ENCODE measurements at regions not wholly inside any gene's neighbourhood (a gene's known extent, or its start where the extent isn't known, plus 50 kb on each side); places are given as distances from the start of the nearest gene placed in this dataset.

DNA sequence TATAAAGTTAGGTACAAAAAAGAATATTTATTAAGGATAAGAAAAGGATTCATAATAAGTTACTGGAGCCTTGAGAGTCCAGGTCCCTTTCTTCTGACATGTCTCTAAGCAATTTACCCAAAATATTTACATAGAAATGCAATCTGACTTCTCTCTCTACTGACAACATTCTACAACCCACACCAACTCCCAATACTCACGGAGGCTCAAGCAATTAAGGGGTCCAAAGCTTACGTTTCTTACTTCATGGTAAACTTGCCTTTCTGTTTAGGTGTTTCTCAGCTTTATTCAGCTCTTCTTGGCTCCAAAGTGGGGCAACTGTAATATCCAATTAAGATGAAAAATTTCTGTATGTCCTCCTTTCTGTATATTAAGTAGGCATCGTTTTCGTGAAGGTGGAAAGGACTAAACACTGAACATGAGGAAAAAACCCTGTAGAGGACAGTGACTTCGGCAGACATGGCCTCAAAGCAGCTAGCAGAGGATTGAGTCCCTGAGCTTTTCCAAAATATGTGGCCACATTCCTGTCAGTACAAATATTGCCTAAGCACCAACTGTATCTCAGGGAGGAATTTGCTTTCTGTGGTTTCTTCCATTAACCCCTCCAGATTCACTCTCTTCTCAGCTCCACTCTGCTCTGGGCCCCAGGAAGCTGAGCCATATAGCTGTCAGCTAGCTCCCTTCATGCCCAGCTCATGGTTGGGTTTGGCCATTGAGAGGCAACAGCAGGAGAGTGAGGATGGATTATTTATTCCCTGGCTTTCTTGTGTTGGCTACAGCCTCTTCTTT is 67.9 kb upstream of the GLS start:
- FAIRE-seq = no peak
- Histone ChIP-seq H3K27ac (no peak overlapping the region), H3K36me3 (no peaks in the 10 kb centered on the region), H3K9me3 (no peaks in the 10 kb centered on the region), H3K4me1 (peaks cover 0 to 2% (median 0%) of the 10 kb centered on the region in 3 donors), H3K27me3 (no peaks in the 10 kb centered on the region), H3K4me3 (no peak overlapping the region)
- intact Hi-C loops (cut with DNase I) = no loop called here
- DNase-seq = no peak
- peak in 1 of 4 donors; percentile 10 for ATAC-seq
- TF ChIP-seq, protein P1, sequence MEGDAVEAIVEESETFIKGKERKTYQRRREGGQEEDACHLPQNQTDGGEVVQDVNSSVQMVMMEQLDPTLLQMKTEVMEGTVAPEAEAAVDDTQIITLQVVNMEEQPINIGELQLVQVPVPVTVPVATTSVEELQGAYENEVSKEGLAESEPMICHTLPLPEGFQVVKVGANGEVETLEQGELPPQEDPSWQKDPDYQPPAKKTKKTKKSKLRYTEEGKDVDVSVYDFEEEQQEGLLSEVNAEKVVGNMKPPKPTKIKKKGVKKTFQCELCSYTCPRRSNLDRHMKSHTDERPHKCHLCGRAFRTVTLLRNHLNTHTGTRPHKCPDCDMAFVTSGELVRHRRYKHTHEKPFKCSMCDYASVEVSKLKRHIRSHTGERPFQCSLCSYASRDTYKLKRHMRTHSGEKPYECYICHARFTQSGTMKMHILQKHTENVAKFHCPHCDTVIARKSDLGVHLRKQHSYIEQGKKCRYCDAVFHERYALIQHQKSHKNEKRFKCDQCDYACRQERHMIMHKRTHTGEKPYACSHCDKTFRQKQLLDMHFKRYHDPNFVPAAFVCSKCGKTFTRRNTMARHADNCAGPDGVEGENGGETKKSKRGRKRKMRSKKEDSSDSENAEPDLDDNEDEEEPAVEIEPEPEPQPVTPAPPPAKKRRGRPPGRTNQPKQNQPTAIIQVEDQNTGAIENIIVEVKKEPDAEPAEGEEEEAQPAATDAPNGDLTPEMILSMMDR (IDR thresholded peaks at IDR 0.05) = no peak
- 81 to 85% methylated on average over 5 of the region's 5 CpGs for WGBS, 2 donors

DNA sequence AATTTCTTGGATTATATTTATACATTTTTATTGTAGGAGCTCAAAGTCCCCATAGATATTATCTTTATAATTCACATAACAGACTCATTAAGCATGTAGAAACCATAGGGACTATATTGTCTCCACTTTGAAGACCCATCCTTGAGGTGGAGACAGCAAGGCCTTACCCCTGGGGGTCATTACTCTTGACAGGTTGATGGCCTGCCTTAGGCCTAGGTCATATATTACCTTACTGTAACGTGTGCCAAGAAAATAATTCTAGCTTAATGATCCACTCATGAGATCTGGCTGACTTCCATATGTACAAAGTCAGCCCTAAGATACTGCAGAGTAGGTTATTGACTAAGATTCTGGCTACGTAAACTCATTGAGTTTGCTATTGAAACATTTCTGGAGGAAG is 65.4 kb upstream of the GLS start:
- no peak for FAIRE-seq
- TF ChIP-seq, protein P1 (IDR thresholded peaks at IDR 0.05) = no peak
- Histone ChIP-seq H3K27ac (no peak overlapping the region), H3K27me3 (no peaks in the 10 kb centered on the region), H3K36me3 (no peaks in the 10 kb centered on the region), H3K4me3 (no peak overlapping the region), H3K4me1 (peaks cover 0 to 2% (median 0%) of the 10 kb centered on the region in 3 donors), H3K9me3 (no peaks in the 10 kb centered on the region)
- ATAC-seq = peak; percentile 52 to 74 (median 68)
- WGBS, 2 donors = 14 to 17% methylated on average over 2 of the region's 2 CpGs
- DNase-seq = no peak
- intact Hi-C loops (cut with DNase I) = no loop called here

DNA sequence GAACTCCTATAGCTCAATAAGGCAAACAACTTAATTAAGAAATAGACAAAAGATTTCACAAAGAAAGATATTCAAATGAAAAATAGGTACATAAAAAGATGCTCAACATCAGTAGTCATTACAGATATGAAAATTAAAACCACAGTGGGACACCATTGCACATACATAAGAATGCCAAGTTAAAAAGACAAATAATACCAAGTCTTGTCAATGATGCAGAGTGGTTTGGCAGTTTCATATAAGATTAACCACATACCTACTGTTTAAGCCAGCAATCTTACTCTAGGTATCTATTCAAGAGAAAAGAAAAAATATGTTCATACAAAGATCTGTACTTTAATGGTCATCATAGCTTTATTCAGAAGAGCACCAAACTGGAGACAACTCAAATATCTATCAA is 63.5 kb upstream of the GLS start:
- intact Hi-C loops (cut with DNase I) = no loop called here
- no peak for ATAC-seq

DNA sequence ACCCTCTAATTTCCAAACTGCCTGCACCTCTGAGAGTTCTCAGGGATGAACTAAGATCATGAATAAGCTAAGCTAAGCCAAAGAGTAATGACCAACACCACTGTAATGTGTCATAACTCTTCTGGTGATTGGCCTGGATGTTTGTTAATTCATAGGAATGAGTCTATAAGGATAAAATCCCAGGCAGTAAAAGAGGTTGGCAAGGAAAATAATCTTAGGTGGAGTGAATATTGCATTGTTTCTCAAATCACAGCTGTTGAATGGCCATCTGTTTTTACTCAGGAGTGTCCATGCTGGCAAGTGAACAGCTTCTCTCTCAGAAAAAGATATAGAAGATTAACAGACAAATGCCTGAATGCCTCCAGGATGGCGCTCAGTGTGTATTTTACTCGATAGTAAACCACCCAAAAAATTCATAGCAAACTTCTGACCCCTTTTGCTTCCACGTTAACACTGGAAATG is 60.8 kb upstream of the GLS start:
- DNase-seq = no peak
- no peak for FAIRE-seq
- TF ChIP-seq, protein P1 (IDR thresholded peaks at IDR 0.05) = no peak
- intact Hi-C loops (cut with DNase I) = no loop called here
- no peaks in the 10 kb centered on the region for H3K36me3 ChIP-seq
- no peak overlapping the region for H3K27ac ChIP-seq
- H3K9me3 ChIP-seq = no peaks in the 10 kb centered on the region
- no peaks in the 10 kb centered on the region for H3K27me3 ChIP-seq
- H3K4me1 ChIP-seq = peaks cover 0 to 2% (median 0%) of the 10 kb centered on the region in 3 donors
- H3K4me3 ChIP-seq = no peak overlapping the region
- 61 to 69% methylated on average over 3 of the region's 3 CpGs for WGBS, 2 donors
- ATAC-seq = no peak

More for the DNA sequence above, 63.5 kb upstream of the GLS start:
- no peak overlapping the region for H3K4me3 ChIP-seq
- FAIRE-seq (no peak), DNase-seq (no peak)
- H3K36me3 ChIP-seq = no peaks in the 10 kb centered on the region
- peaks cover 0 to 2% (median 0%) of the 10 kb centered on the region in 3 donors for H3K4me1 ChIP-seq
- no peaks in the 10 kb centered on the region for H3K9me3 ChIP-seq
- TF ChIP-seq, protein P1 (IDR thresholded peaks at IDR 0.05) = no peak
- H3K27me3 ChIP-seq = no peaks in the 10 kb centered on the region
- H3K27ac ChIP-seq = no peak overlapping the region

DNA sequence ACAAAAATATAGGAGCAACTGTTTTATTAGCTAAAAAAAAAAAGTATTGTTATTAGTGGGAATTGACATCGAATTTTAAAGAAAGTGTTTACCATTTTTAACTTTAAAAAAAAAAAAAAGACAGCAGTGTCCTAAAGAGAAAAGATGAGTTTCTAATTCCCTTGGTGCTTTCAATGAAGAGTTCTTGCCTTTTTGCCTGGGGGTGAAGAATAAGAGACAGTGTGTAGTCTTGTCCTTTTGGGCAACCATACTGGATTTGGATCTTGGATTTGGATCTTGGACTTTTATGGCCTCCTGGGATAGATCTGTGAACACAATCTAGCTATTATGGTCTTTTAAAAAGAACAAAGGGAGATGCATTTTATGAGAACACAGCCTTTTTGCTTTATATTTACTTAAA is 60.2 kb upstream of the GLS start:
- WGBS, 2 donors = 63 to 84% methylated on average over 1 of the region's 1 CpG
- TF ChIP-seq, protein P1 (IDR thresholded peaks at IDR 0.05) = no peak
- peaks cover 0 to under 1% (median 0%) of the 10 kb centered on the region in 3 donors for H3K4me1 ChIP-seq
- intact Hi-C loops (cut with DNase I) = no loop called here
- H3K4me3 ChIP-seq = no peak overlapping the region
- no peak for ATAC-seq
- no peaks in the 10 kb centered on the region for H3K36me3 ChIP-seq
- H3K9me3 ChIP-seq = no peaks in the 10 kb centered on the region
- no peak for FAIRE-seq
- DNase-seq = no peak
- no peaks in the 10 kb centered on the region for H3K27me3 ChIP-seq
- H3K27ac ChIP-seq = no peak overlapping the region

All from pancreas (tissue), 10 donors.